SH-SY5Y (cell line): ENCODE measurements at regions not wholly inside any gene's neighbourhood (a gene's known extent, or its start where the extent isn't known, plus 50 kb on each side); places are given as distances from the start of the nearest gene placed in this dataset.

ENCODE experiments used
- GATA2 ChIP-seq: IDR thresholded peaks from 2 replicates; pipeline ENCODE4 v1.6.1; 2011; ENCODE audit warnings: mild to moderate bottlenecking, low read depth, low read length
- GATA3 ChIP-seq: IDR thresholded peaks from 2 replicates; pipeline ENCODE4 v1.6.1; 2011; ENCODE audit warnings: low read depth, mild to moderate bottlenecking, low read length, moderate library complexity

DNA sequence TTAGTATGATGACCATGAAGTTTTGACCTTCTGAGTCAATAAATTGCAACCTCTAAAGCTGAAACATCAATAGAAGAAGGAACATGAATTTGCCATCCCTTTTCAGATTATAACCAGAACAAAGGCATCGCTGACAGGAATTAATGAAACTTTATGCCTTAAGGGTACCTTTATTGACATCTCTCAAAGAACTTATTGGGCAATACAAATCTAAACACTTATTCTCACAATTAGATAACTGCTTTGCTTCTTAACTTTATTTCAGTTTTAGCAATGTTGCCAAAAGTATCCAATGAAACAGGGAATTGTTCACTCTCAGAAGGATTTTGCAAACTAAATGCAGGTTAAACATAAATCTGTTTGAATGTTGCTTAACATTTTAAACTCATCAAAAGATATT, 116.0 kb downstream of the ELAPOR2 start:
- TF ChIP-seq GATA2 (no peak), GATA3 (no peak)
